ENCODE measurements at regions not wholly inside any gene's neighbourhood (a gene's known extent, or its start where the extent isn't known, plus 50 kb on each side); places are given as distances from the start of the nearest gene placed in this dataset.

DNA sequence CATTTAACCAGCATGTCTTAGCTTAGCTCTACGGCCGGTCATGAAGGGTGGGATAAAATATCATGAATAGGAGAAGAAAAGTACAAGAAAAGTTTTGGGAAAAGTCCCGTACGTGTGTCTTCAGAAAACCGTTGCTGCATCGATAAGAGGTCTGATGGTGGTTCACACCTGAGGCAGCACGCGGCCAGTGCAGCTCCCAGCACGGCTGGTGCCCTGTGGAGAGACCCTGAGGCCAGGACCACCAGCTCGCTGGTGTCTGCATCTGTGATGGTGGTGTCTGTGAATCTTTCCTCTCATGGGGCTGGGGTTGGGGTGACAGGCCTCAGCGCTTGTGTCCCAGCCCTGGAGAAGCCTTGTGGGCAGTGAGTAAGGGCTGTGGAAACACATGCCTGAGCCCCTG is 148.9 kb upstream of the IRX4 start:
- H2AFZ ChIP-seq (ENCODE audit: low read length) = no peak overlapping the region
- no peak overlapping the region for H3K4me3 ChIP-seq (ENCODE audit: low read length)
- H3K4me1 ChIP-seq (ENCODE audit: insufficient read depth, low read length) = no peaks in the 10 kb centered on the region
- H3K9ac ChIP-seq (ENCODE audit: low read length) = no peak overlapping the region
- no peak overlapping the region for H3K27ac ChIP-seq (ENCODE audit: low read length)
- H3K9me2 ChIP-seq (replicated peaks; ENCODE audit: low read length) = no peaks in the 10 kb centered on the region
- TF ChIP-seq EZH2phosphoT487 (IDR thresholded peaks at IDR 0.05; ENCODE audit: borderline replicate concordance, low read length) (no peak), EZH2 (IDR thresholded peaks at IDR 0.05; ENCODE audit: low read length, unreplicated experiment) (no peak)
- DNase-seq = no peak
- no peaks in the 10 kb centered on the region for H3K9me3 ChIP-seq (ENCODE audit: low read length)
- H3F3A ChIP-seq (ENCODE audit: low read length, unreplicated experiment) = no peaks in the 10 kb centered on the region
- H3K36me3 ChIP-seq (ENCODE audit: low read depth, low read length) = no peaks in the 10 kb centered on the region
- BruUV-seq (replicated peaks) = no TSS peak
- POLR2A ChIA-PET (ENCODE audit: unreplicated experiment) = no interaction called here
- intact Hi-C loops (cut with micrococcal nuclease) = no loop called here
- H3K79me2 ChIP-seq (ENCODE audit: low read length) = no peaks in the 10 kb centered on the region
- no peaks in the 10 kb centered on the region for H4K20me1 ChIP-seq (ENCODE audit: low read length)
- CTCF ChIA-PET = no interaction called here
- H3K4me2 ChIP-seq (ENCODE audit: low read length) = no peak overlapping the region
- H3K27me3 ChIP-seq (ENCODE audit: low read length) = peaks cover 72% of the 10 kb centered on the region
- no peak for ATAC-seq

GRCh38 chr5:2030131-2030530 is 147.4 kb upstream of the IRX4 start:
- no peak for ATAC-seq
- TF ChIP-seq EZH2 (IDR thresholded peaks at IDR 0.05; ENCODE audit: low read length, unreplicated experiment) = no peak
- BruUV-seq (replicated peaks) = no TSS peak
- H3K9me3 ChIP-seq (ENCODE audit: low read length) = no peaks in the 10 kb centered on the region
- no peak overlapping the region for H3K9ac ChIP-seq (ENCODE audit: low read length)
- no peak overlapping the region for H3K27ac ChIP-seq (ENCODE audit: low read length)
- H3K4me2 ChIP-seq (ENCODE audit: low read length) = no peak overlapping the region
- no peaks in the 10 kb centered on the region for H4K20me1 ChIP-seq (ENCODE audit: low read length)
- H3K4me3 ChIP-seq (ENCODE audit: low read length) = no peak overlapping the region
- no peaks in the 10 kb centered on the region for H3K79me2 ChIP-seq (ENCODE audit: low read length)
- DNase-seq = no peak
- H3F3A ChIP-seq (ENCODE audit: low read length, unreplicated experiment) = no peaks in the 10 kb centered on the region
- H3K36me3 ChIP-seq (ENCODE audit: low read depth, low read length) = no peaks in the 10 kb centered on the region
- intact Hi-C loops (cut with micrococcal nuclease) = no loop called here
- peaks cover 70% of the 10 kb centered on the region for H3K27me3 ChIP-seq (ENCODE audit: low read length)
- H2AFZ ChIP-seq (ENCODE audit: low read length) = no peak overlapping the region
- POLR2A ChIA-PET (ENCODE audit: unreplicated experiment) = no interaction called here
- H3K9me2 ChIP-seq (replicated peaks; ENCODE audit: low read length) = no peaks in the 10 kb centered on the region
- CTCF ChIA-PET = no interaction called here
- no peaks in the 10 kb centered on the region for H3K4me1 ChIP-seq (ENCODE audit: insufficient read depth, low read length)

- no peaks in the 10 kb centered on the region for H3K9me3 ChIP-seq (ENCODE audit: low read length)
- no peak overlapping the region for H3K9ac ChIP-seq (ENCODE audit: low read length)
- no peaks in the 10 kb centered on the region for H3K79me2 ChIP-seq (ENCODE audit: low read length)
- ATAC-seq = no peak
- H3K4me3 ChIP-seq (ENCODE audit: low read length) = no peak overlapping the region
- ChIA-PET CTCF (no interaction called here), POLR2A (ENCODE audit: unreplicated experiment) (no interaction called here)
- no TSS peak for BruUV-seq (replicated peaks)
- H3K4me1 ChIP-seq (ENCODE audit: insufficient read depth, low read length) = no peaks in the 10 kb centered on the region
- TF ChIP-seq EZH2 (IDR thresholded peaks at IDR 0.05; ENCODE audit: low read length, unreplicated experiment) (no peak), EZH2phosphoT487 (IDR thresholded peaks at IDR 0.05; ENCODE audit: borderline replicate concordance, low read length) (no peak)
- TF ChIP-seq, protein P1, sequence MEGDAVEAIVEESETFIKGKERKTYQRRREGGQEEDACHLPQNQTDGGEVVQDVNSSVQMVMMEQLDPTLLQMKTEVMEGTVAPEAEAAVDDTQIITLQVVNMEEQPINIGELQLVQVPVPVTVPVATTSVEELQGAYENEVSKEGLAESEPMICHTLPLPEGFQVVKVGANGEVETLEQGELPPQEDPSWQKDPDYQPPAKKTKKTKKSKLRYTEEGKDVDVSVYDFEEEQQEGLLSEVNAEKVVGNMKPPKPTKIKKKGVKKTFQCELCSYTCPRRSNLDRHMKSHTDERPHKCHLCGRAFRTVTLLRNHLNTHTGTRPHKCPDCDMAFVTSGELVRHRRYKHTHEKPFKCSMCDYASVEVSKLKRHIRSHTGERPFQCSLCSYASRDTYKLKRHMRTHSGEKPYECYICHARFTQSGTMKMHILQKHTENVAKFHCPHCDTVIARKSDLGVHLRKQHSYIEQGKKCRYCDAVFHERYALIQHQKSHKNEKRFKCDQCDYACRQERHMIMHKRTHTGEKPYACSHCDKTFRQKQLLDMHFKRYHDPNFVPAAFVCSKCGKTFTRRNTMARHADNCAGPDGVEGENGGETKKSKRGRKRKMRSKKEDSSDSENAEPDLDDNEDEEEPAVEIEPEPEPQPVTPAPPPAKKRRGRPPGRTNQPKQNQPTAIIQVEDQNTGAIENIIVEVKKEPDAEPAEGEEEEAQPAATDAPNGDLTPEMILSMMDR (conservative IDR thresholded peaks at IDR 0.05; ENCODE audit: low read depth, low read length) = no peak
- no peaks in the 10 kb centered on the region for H4K20me1 ChIP-seq (ENCODE audit: low read length)
- no peaks in the 10 kb centered on the region for H3K9me2 ChIP-seq (replicated peaks; ENCODE audit: low read length)
- DNase-seq = no peak
- intact Hi-C loops (cut with micrococcal nuclease) = no loop called here
- H2AFZ ChIP-seq (ENCODE audit: low read length) = no peak overlapping the region
- no peak overlapping the region for H3K27ac ChIP-seq (ENCODE audit: low read length)
- no peaks in the 10 kb centered on the region for H3F3A ChIP-seq (ENCODE audit: low read length, unreplicated experiment)
- no peak overlapping the region for H3K4me2 ChIP-seq (ENCODE audit: low read length)
- H3K27me3 ChIP-seq (ENCODE audit: low read length) = peaks cover 68% of the 10 kb centered on the region
- H3K36me3 ChIP-seq (ENCODE audit: low read depth, low read length) = no peaks in the 10 kb centered on the region
These were observed 146.5 kb upstream of the IRX4 start for GRCh38 chr5:2029206-2029605.

DNA sequence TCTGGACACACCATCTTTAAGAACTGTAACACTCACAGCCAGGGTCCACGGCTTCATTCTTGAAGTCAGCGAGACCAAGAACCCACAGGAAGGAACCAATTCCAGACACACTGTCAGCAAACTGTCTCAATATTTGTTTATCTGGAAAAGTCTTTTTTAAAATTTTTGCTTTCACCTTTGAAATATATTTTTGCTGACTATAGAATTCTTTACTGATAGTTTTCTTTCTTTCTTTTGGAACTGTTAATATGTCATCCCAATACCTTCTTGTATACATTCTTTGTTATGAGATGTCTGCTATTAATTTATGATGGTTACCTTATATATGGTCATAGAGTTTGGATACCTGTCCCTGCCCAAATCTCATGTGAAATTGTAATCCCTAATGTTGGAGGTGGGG is 145.1 kb upstream of the IRX4 start:
- Histone ChIP-seq H2AFZ (ENCODE audit: low read length) (no peak overlapping the region), H3K36me3 (ENCODE audit: low read depth, low read length) (no peaks in the 10 kb centered on the region), H3K4me3 (ENCODE audit: low read length) (no peak overlapping the region), H3K79me2 (ENCODE audit: low read length) (no peaks in the 10 kb centered on the region), H3K9ac (ENCODE audit: low read length) (no peak overlapping the region), H3K9me3 (ENCODE audit: low read length) (no peaks in the 10 kb centered on the region), H3K4me2 (ENCODE audit: low read length) (no peak overlapping the region), H3K27me3 (ENCODE audit: low read length) (peaks cover 65% of the 10 kb centered on the region), H3K27ac (ENCODE audit: low read length) (no peak overlapping the region), H3F3A (ENCODE audit: low read length, unreplicated experiment) (no peaks in the 10 kb centered on the region), H3K4me1 (ENCODE audit: insufficient read depth, low read length) (no peaks in the 10 kb centered on the region), H3K9me2 (replicated peaks; ENCODE audit: low read length) (no peaks in the 10 kb centered on the region), H4K20me1 (ENCODE audit: low read length) (no peaks in the 10 kb centered on the region)
- ChIA-PET CTCF (no interaction called here), POLR2A (ENCODE audit: unreplicated experiment) (interaction anchor here (0.7 kb wide), 1 partner anchor 132 kb away, joined by 5 read pairs; no protein-coding TSS in a partner anchor)
- BruUV-seq (replicated peaks) = no TSS peak
- ATAC-seq (no peak), DNase-seq (no peak)
- intact Hi-C loops (cut with micrococcal nuclease) = no loop called here
- TF ChIP-seq, protein P1 (conservative IDR thresholded peaks at IDR 0.05; ENCODE audit: low read depth, low read length) = no peak
- TF ChIP-seq EZH2phosphoT487 (IDR thresholded peaks at IDR 0.05; ENCODE audit: borderline replicate concordance, low read length) (no peak), EZH2 (IDR thresholded peaks at IDR 0.05; ENCODE audit: low read length, unreplicated experiment) (no peak)
